ENCODE measurements at regions not wholly inside any gene's neighbourhood (a gene's known extent, or its start where the extent isn't known, plus 50 kb on each side); places are given as distances from the start of the nearest gene placed in this dataset.
A peak's percentile ranks its signal among the peaks of the same experiment; 100 is the strongest.

DNA sequence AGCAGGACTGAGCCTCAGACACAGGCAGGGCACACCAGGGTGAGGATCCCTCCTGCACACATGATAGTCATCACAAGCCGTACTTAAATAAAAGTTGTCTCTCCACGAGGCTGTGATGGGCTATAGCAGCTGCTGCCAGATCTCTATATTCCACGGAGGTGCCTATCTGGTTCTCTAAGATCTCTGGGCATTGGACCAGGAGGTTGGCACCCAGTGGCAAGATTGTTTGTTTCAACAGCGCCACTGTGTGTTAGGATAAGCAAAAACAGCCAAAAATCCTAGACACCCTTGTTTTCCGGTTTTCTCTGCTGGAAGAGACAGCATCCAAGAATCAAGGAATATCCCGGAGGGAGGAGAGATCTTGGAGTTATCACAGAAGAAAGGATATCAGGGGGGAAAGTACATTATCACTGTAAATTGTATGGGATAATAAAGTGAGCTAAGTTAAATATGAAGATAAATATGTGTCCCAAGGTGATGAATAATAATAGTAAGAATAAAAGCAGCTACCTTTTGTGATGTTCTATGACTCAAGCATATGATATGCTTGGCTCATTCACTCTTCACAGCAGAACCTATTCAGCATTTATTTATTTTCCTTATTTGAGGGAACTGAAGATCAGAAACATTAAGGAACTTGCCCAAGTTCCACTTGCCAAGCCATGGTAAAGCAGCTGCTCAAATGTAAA, 90.6 kb upstream of the AKAP13 start:
- TF ChIP-seq EP300 (IDR thresholded peaks at IDR 0.05; ENCODE audit: borderline replicate concordance in 1 of 2, low read depth in 1 of 2, low read length in 1 of 2) (no peak), SIN3A (IDR thresholded peaks at IDR 0.05; ENCODE audit: borderline replicate concordance, low read depth, low read length) (no peak), ELF1 (IDR thresholded peaks at IDR 0.05) (no peak), CHD2 (IDR thresholded peaks at IDR 0.05; ENCODE audit: low read length, partially characterized antibody) (peak; percentile 31), NFIC (IDR thresholded peaks at IDR 0.05; ENCODE audit: borderline replicate concordance) (peak; percentile 35; the same call in 1 of the 2 replicates), JUND (IDR thresholded peaks at IDR 0.05) (no peak), GABPA (IDR thresholded peaks at IDR 0.05; ENCODE audit: low read depth) (no peak)
- TF ChIP-seq, protein P1, sequence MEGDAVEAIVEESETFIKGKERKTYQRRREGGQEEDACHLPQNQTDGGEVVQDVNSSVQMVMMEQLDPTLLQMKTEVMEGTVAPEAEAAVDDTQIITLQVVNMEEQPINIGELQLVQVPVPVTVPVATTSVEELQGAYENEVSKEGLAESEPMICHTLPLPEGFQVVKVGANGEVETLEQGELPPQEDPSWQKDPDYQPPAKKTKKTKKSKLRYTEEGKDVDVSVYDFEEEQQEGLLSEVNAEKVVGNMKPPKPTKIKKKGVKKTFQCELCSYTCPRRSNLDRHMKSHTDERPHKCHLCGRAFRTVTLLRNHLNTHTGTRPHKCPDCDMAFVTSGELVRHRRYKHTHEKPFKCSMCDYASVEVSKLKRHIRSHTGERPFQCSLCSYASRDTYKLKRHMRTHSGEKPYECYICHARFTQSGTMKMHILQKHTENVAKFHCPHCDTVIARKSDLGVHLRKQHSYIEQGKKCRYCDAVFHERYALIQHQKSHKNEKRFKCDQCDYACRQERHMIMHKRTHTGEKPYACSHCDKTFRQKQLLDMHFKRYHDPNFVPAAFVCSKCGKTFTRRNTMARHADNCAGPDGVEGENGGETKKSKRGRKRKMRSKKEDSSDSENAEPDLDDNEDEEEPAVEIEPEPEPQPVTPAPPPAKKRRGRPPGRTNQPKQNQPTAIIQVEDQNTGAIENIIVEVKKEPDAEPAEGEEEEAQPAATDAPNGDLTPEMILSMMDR (IDR thresholded peaks at IDR 0.05) = peak; percentile 72
- TF ChIP-seq, protein P2, sequence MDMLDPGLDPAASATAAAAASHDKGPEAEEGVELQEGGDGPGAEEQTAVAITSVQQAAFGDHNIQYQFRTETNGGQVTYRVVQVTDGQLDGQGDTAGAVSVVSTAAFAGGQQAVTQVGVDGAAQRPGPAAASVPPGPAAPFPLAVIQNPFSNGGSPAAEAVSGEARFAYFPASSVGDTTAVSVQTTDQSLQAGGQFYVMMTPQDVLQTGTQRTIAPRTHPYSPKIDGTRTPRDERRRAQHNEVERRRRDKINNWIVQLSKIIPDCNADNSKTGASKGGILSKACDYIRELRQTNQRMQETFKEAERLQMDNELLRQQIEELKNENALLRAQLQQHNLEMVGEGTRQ (IDR thresholded peaks at IDR 0.05; ENCODE audit: borderline replicate concordance, low read depth, low read length) = no peak

Measured in SK-N-SH (cell line).